ENCODE measurements at regions not wholly inside any gene's neighbourhood (a gene's known extent, or its start where the extent isn't known, plus 50 kb on each side); places are given as distances from the start of the nearest gene placed in this dataset.
A peak's percentile ranks its signal among the peaks of the same experiment; 100 is the strongest.
"Not testable (repeated sequence)": the region's sequence is repeated elsewhere in the genome, so short reads cannot be mapped to it uniquely, and the experiment has no call there.

GRCh38 chr3:11726146-11726545 is 82.4 kb upstream of the VGLL4 start:
- DNase-seq (ENCODE audit: low spot score) = no peak
- TF ChIP-seq CTCF (IDR thresholded peaks at IDR 0.05; ENCODE audit: extremely low read depth, missing control alignments) = no peak

- DNase-seq (ENCODE audit: low spot score) = not testable (repeated sequence)
Observed at GRCh38 chr3:11725340-11725641, 81.6 kb upstream of the VGLL4 start.

GRCh38 chr3:11724615-11725339 is 81.1 kb upstream of the VGLL4 start:
- DNase-seq (ENCODE audit: low spot score) = peak; percentile 75
- no peak for TF ChIP-seq CTCF (IDR thresholded peaks at IDR 0.05; ENCODE audit: extremely low read depth, missing control alignments)

- TF ChIP-seq CTCF (IDR thresholded peaks at IDR 0.05; ENCODE audit: extremely low read depth, missing control alignments) = no peak
Observed at GRCh38 chr3:11721479-11721878, 77.8 kb upstream of the VGLL4 start.

GRCh38 chr3:11720917-11721411 is 77.2 kb upstream of the VGLL4 start:
- DNase-seq (ENCODE audit: low spot score) = no peak
- TF ChIP-seq CTCF (IDR thresholded peaks at IDR 0.05; ENCODE audit: extremely low read depth, missing control alignments) = no peak

More at GRCh38 chr3:11721479-11721878, 77.8 kb upstream of the VGLL4 start:
- DNase-seq (ENCODE audit: low spot score) = no peak

GRCh38 chr3:11720304-11720898 is 76.7 kb upstream of the VGLL4 start:
- DNase-seq (ENCODE audit: low spot score) = peak; percentile 67
- TF ChIP-seq CTCF (IDR thresholded peaks at IDR 0.05; ENCODE audit: extremely low read depth, missing control alignments) = no peak

- no peak for TF ChIP-seq CTCF (IDR thresholded peaks at IDR 0.05; ENCODE audit: extremely low read depth, missing control alignments)
- peak; percentile 90 for DNase-seq (ENCODE audit: low spot score)
Observed at GRCh38 chr3:11719406-11720303, 75.9 kb upstream of the VGLL4 start.
